HG03354 (cell line): ENCODE measurements at regions not wholly inside any gene's neighbourhood (a gene's known extent, or its start where the extent isn't known, plus 50 kb on each side); places are given as distances from the start of the nearest gene placed in this dataset.

Experiments used
- ATAC-seq: cut with Tn5 transposase; IDR thresholded peaks from one replicate; pipeline ENCODE4 v1.9.1; 2021; ENCODE audit warnings: mild to moderate bottlenecking; ENCODE audit not compliant: unreplicated experiment, poor library complexity, severe bottlenecking

DNA sequence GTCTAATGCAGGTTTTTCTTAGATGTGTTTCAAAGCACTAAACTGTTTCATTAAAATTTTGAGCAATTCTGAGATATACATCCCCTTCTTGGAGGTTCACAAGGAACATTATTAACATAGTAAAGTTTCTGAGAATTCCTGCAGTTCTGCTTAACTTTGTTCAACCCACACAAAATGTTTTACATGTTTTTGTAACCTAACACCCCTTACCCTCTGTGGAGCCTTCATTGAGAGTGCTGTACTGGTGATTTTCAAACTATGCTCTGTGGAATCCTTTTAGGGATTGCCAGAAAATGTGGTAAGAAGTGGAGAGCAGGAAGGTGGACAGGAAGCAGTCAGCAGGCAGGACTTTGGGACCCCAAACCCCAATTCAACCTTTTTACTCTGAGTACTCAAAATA, 53.6 kb upstream of the ABCB5 start:
- no peak for ATAC-seq

DNA sequence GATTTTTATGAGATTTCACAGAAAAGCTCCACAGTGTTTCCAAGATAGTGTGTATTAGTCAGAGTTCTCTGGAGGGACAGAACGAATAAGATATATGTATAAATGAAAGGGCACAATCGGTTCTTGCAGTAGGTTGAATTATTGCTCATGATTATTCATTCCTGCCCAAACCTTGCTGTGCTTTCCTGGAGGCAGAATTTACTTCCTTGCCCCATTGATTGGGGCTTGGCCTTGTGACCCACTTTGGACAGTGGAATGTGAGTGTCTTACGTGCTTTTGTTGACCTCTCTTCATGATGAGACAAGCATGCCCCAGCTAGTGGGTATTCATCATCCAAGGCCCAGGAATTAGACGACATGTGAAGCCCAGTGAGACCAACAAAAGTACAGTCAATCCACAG, 53.0 kb upstream of the ABCB5 start:
- no peak for ATAC-seq
